Stimulated activated CD4-positive, alpha-beta T cell treated with anti-CD3 and anti-CD28 coated beads, Interleukin-12 subunit alpha, Interleukin-12 subunit beta, amount 100 ng/mL, for 4 hours (primary cell): ENCODE measurements at regions not wholly inside any gene's neighbourhood (a gene's known extent, or its start where the extent isn't known, plus 50 kb on each side); places are given as distances from the start of the nearest gene placed in this dataset.

Experiments
- DNase-seq: peaks from one replicate; pipeline ENCODE4 v3.0.0-alpha.2; 2020

GRCh38 chr5:165258197-165258771, 1752.9 kb downstream of the MAT2B start:
- DNase-seq = no peak

- DNase-seq = no peak
These were observed 1755.0 kb downstream of the MAT2B start for GRCh38 chr5:165260426-165260825.

- no peak for DNase-seq
These were observed 1758.1 kb downstream of the MAT2B start for GRCh38 chr5:165263536-165263935.

GRCh38 chr5:165266939-165267338, 1761.5 kb downstream of the MAT2B start:
- DNase-seq = no peak

GRCh38 chr5:165272436-165272835, 1767.0 kb downstream of the MAT2B start:
- DNase-seq = no peak

GRCh38 chr5:165277661-165278060, 1772.2 kb downstream of the MAT2B start:
- no peak for DNase-seq

GRCh38 chr5:165282491-165282890, 1777.1 kb downstream of the MAT2B start:
- DNase-seq = no peak

GRCh38 chr5:165286692-165287091, 1781.3 kb downstream of the MAT2B start:
- no peak for DNase-seq

GRCh38 chr5:165290535-165290934, 1785.1 kb downstream of the MAT2B start:
- no peak for DNase-seq

GRCh38 chr5:165296401-165297130, 1791.1 kb downstream of the MAT2B start:
- no peak for DNase-seq

GRCh38 chr5:165304193-165304827, 1798.9 kb downstream of the MAT2B start:
- no peak for DNase-seq

GRCh38 chr5:165305596-165305995, 1800.2 kb downstream of the MAT2B start:
- no peak for DNase-seq

- DNase-seq = no peak
These were observed 1804.0 kb downstream of the MAT2B start for GRCh38 chr5:165309446-165309845.

- no peak for DNase-seq
These were observed 1804.6 kb downstream of the MAT2B start for GRCh38 chr5:165310031-165310430.

- no peak for DNase-seq
These were observed 1816.5 kb downstream of the MAT2B start for GRCh38 chr5:165321912-165322311.

- no peak for DNase-seq
These were observed 1819.8 kb downstream of the MAT2B start for GRCh38 chr5:165325221-165325620.

- DNase-seq = no peak
These were observed 1822.2 kb downstream of the MAT2B start for GRCh38 chr5:165327631-165328030.

GRCh38 chr5:165328846-165329245, 1823.4 kb downstream of the MAT2B start:
- DNase-seq = no peak

- no peak for DNase-seq
These were observed 1828.2 kb downstream of the MAT2B start for GRCh38 chr5:165333623-165334022.

GRCh38 chr5:165334201-165334600, 1828.8 kb downstream of the MAT2B start:
- no peak for DNase-seq

- no peak for DNase-seq
These were observed 1844.3 kb downstream of the MAT2B start for GRCh38 chr5:165349735-165350134.

- no peak for DNase-seq
These were observed 1845.9 kb downstream of the MAT2B start for GRCh38 chr5:165351342-165351741.

- DNase-seq = no peak
These were observed 1854.9 kb downstream of the MAT2B start for GRCh38 chr5:165360366-165360765.

GRCh38 chr5:165360784-165361542, 1855.5 kb downstream of the MAT2B start:
- DNase-seq = no peak
